Mesenchymal stem cell (in vitro differentiated cells and primary cell): ENCODE measurements at regions not wholly inside any gene's neighbourhood (a gene's known extent, or its start where the extent isn't known, plus 50 kb on each side); places are given as distances from the start of the nearest gene placed in this dataset.

ENCODE experiments used
- DNase-seq: peaks from one replicate; pipeline ENCODE4 v3.0.0-alpha.2; 2013
- H2AFZ ChIP-seq: one replicate; pipeline ENCODE4 v1.6.1; 2013; ENCODE audit warnings: low read depth, mild to moderate bottlenecking, control low read depth, inconsistent platforms, low read length, moderate library complexity
- H2AK5ac ChIP-seq: 2 replicates; pipeline ENCODE4 v1.6.1; 2013; ENCODE audit warnings: low read length, moderate library complexity, mild to moderate bottlenecking, inconsistent platforms; ENCODE audit not compliant: severe bottlenecking
- H2BK120ac ChIP-seq: one replicate; pipeline ENCODE4 v1.6.1; 2013; ENCODE audit warnings: low read depth, mild to moderate bottlenecking, inconsistent platforms, low read length, moderate library complexity
- H2BK12ac ChIP-seq, 2 experiments: one replicate each; pipeline ENCODE4 v1.6.1; 2013; ENCODE audit warnings: inconsistent platforms in 2 of 2, low read length in 2 of 2, mild to moderate bottlenecking in 2 of 2, moderate library complexity in 2 of 2, control low read depth in 1 of 2
- H2BK15ac ChIP-seq: one replicate; pipeline ENCODE4 v1.6.1; 2013; ENCODE audit warnings: mild to moderate bottlenecking, low read depth, inconsistent platforms; ENCODE audit not compliant: poor library complexity, severe bottlenecking
- H2BK5ac ChIP-seq: 2 replicates; pipeline ENCODE4 v1.6.1; 2013; ENCODE audit warnings: low read depth, mild to moderate bottlenecking, low read length, control low read depth, inconsistent platforms; ENCODE audit not compliant: poor library complexity, severe bottlenecking
- H3K14ac ChIP-seq, 2 experiments: one replicate each; pipeline ENCODE4 v1.6.1; 2013; ENCODE audit warnings: inconsistent platforms in 2 of 2, low read length in 2 of 2, control low read depth in 1 of 2, mild to moderate bottlenecking in 1 of 2, moderate library complexity in 1 of 2
- H3K18ac ChIP-seq, 2 experiments: one replicate each; pipeline ENCODE4 v1.6.1; 2013; ENCODE audit warnings: inconsistent platforms in 2 of 2, low read length in 2 of 2, control low read depth in 1 of 2, low read depth in 1 of 2, mild to moderate bottlenecking in 1 of 2
- H3K23ac ChIP-seq, 2 experiments: one replicate each; pipeline ENCODE4 v1.6.1; 2013; ENCODE audit warnings: inconsistent platforms in 2 of 2, low read length in 2 of 2, mild to moderate bottlenecking in 2 of 2, moderate library complexity in 2 of 2, control low read depth in 1 of 2
- H3K27ac ChIP-seq: 2 replicates; pipeline ENCODE4 v1.5.1; 2013; ENCODE audit warnings: mild to moderate bottlenecking, moderate library complexity, low read length, control low read depth, inconsistent platforms; ENCODE audit not compliant: poor library complexity, severe bottlenecking
- H3K27me3 ChIP-seq, 2 experiments: 2 replicates each; pipeline versions ENCODE4 v1.6.1 to v1.7.0; 2013; ENCODE audit warnings: low read length in 2 of 2, mild to moderate bottlenecking in 2 of 2, moderate library complexity in 2 of 2, control low read depth in 1 of 2, inconsistent platforms in 1 of 2; ENCODE audit not compliant: control insufficient read depth in 1 of 2, insufficient read depth in 1 of 2
- H3K36me3 ChIP-seq, 2 experiments: 2 replicates each; pipeline versions ENCODE4 v1.6.1 to v1.7.0; 2013; ENCODE audit warnings: low read length in 2 of 2, control low read depth in 1 of 2, inconsistent platforms in 1 of 2, low read depth in 1 of 2, mild to moderate bottlenecking in 1 of 2; ENCODE audit not compliant: insufficient read depth in 2 of 2, control insufficient read depth in 1 of 2
- H3K4ac ChIP-seq, 2 experiments: one replicate each; pipeline ENCODE4 v1.6.1; 2013; ENCODE audit warnings: inconsistent platforms in 2 of 2, low read length in 2 of 2, mild to moderate bottlenecking in 2 of 2, moderate library complexity in 2 of 2, control low read depth in 1 of 2, low read depth in 1 of 2
- H3K4me1 ChIP-seq: 2 replicates; pipeline ENCODE4 v1.6.1; 2013; ENCODE audit warnings: low read depth, low read length, control low read depth; ENCODE audit not compliant: control insufficient read depth, insufficient read depth
- H3K4me2 ChIP-seq: 2 replicates; pipeline ENCODE4 v1.6.1; 2013; ENCODE audit warnings: low read length, mild to moderate bottlenecking, inconsistent platforms; ENCODE audit not compliant: poor library complexity, severe bottlenecking
- H3K4me3 ChIP-seq, 2 experiments: 2 replicates each; pipeline versions ENCODE4 v1.5.1 to v1.7.0; 2013; ENCODE audit warnings: low read length in 2 of 2, mild to moderate bottlenecking in 2 of 2, control low read depth in 1 of 2, low read depth in 1 of 2; ENCODE audit not compliant: insufficient read depth in 1 of 2
- H3K79me1 ChIP-seq: replicated peaks from 2 replicates; pipeline ENCODE4 v1.6.1; 2013; ENCODE audit warnings: mild to moderate bottlenecking, control low read depth, low read length, inconsistent platforms; ENCODE audit not compliant: poor library complexity, severe bottlenecking
- H3K9ac ChIP-seq: 2 replicates; pipeline ENCODE4 v1.7.0; 2013; ENCODE audit warnings: mild to moderate bottlenecking, low read length, moderate library complexity
- H3K9me3 ChIP-seq: 2 replicates; pipeline ENCODE4 v1.7.0; 2013; ENCODE audit warnings: mild to moderate bottlenecking, low read length; ENCODE audit not compliant: control insufficient read depth
- H4K8ac ChIP-seq: one replicate; pipeline ENCODE4 v1.6.1; 2013; ENCODE audit warnings: inconsistent platforms, mild to moderate bottlenecking, low read length, moderate library complexity
- H4K91ac ChIP-seq: one replicate; pipeline ENCODE4 v1.6.1; 2013; ENCODE audit warnings: mild to moderate bottlenecking, low read length, inconsistent platforms
- WGBS: methylation state at CpG from one replicate; pipeline ENCODE4 v1.1.7; 2013; ENCODE audit warnings: mixed read lengths; 5-methylcytosine and 5-hydroxymethylcytosine counted together

DNA sequence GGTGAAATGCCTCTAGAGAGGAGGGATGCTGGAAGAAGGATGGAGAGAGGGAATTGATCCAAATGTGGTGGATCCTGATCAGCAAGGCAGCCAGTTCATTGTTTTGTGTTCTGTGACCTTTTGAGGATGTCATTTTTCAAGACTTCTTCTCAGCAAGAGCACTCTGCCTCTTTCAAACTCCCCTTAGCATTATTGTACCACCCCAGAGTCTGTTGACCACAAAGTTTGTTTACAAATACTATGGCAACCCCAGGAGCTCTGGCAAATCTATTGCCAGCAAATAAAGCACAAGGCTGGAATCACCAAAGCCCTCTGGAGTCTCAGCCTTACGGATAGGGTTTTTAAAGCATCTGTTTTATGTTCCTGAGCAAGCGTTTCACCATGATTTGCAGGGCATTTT, 76.2 kb upstream of the SLC1A3 start:
- no peak overlapping the region for H2BK15ac ChIP-seq
- no peak overlapping the region for H3K27ac ChIP-seq
- H3K18ac ChIP-seq = no peak overlapping the region
- H3K79me1 ChIP-seq = no peaks in the 10 kb centered on the region
- H4K8ac ChIP-seq = no peak overlapping the region
- H3K4me1 ChIP-seq = no peaks in the 10 kb centered on the region
- H3K9me3 ChIP-seq = no peaks in the 10 kb centered on the region
- no peak overlapping the region for H2AFZ ChIP-seq
- no peak overlapping the region for H4K91ac ChIP-seq
- H3K4me3 ChIP-seq = no peak overlapping the region
- H2BK120ac ChIP-seq = no peak overlapping the region
- H3K36me3 ChIP-seq = no peaks in the 10 kb centered on the region
- no peak overlapping the region for H2BK12ac ChIP-seq
- no peak overlapping the region for H3K23ac ChIP-seq
- no peak for DNase-seq
- H2BK5ac ChIP-seq = no peak overlapping the region
- H3K4ac ChIP-seq = no peak overlapping the region
- no peak overlapping the region for H3K4me2 ChIP-seq
- H3K27me3 ChIP-seq = peaks cover 0 to 13% of the 10 kb centered on the region in 2 experiments
- H2AK5ac ChIP-seq = no peak overlapping the region
- 24% methylated on average over 2 of the region's 2 CpGs for WGBS
- no peak overlapping the region for H3K9ac ChIP-seq
- H3K14ac ChIP-seq = no peak overlapping the region

DNA sequence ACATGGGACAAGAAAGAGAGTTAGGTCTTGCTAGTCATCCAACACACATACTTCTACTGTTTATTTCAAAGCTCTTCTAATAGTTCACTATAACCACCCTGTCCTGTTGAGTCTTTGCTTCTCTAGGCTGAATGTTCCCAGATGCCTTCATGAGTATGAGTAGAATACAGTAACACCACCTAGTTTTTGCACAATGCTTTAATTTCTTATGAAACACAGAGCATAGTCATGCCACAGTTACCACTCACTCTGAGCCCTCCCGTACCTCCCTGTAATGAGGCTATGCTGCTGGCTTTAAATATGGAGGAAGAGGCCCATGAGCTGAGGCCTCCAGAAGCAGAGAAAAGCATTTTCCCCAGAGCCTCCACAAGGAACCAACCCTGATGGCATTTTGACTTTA, 75.0 kb upstream of the SLC1A3 start:
- H3K27ac ChIP-seq = no peak overlapping the region
- H3K9me3 ChIP-seq = no peaks in the 10 kb centered on the region
- peaks cover 6 to 13% of the 10 kb centered on the region in 2 experiments for H3K27me3 ChIP-seq
- H2BK5ac ChIP-seq = no peak overlapping the region
- no peak overlapping the region for H3K18ac ChIP-seq
- WGBS = 77% methylated on average over 1 of the region's 1 CpG
- H3K23ac ChIP-seq = no peak overlapping the region
- H4K8ac ChIP-seq = no peak overlapping the region
- no peak overlapping the region for H2AFZ ChIP-seq
- no peak overlapping the region for H2AK5ac ChIP-seq
- no peak overlapping the region for H2BK120ac ChIP-seq
- no peak overlapping the region for H2BK12ac ChIP-seq
- H3K4ac ChIP-seq = no peak overlapping the region
- H3K36me3 ChIP-seq = no peaks in the 10 kb centered on the region
- DNase-seq = no peak
- H3K4me2 ChIP-seq = no peak overlapping the region
- no peaks in the 10 kb centered on the region for H3K79me1 ChIP-seq
- H2BK15ac ChIP-seq = no peak overlapping the region
- H3K9ac ChIP-seq = no peak overlapping the region
- H4K91ac ChIP-seq = no peak overlapping the region
- no peak overlapping the region for H3K4me3 ChIP-seq
- H3K4me1 ChIP-seq = no peaks in the 10 kb centered on the region
- no peak overlapping the region for H3K14ac ChIP-seq

DNA sequence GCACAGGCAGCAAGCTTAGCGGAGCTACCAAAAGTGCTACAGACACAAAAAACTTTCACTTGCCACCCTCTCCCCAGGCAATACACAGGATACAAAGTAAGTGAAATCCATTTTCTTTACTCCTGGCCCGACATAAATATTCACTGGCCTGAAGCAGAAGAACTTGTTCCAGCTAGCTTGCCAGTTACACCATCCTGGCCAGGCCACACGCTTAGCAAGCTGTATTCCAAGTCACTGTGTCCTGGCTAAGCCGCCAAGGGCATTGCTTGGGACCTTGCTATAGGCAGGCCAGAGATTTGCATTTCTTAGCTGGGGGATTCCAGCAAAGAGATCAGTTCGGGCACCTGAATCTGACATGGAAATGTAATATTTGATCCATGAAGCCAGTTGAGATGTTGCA, 71.0 kb upstream of the SLC1A3 start:
- Histone ChIP-seq H3K9me3 (no peaks in the 10 kb centered on the region), H3K4me3 (no peak overlapping the region), H4K91ac (no peak overlapping the region), H2BK15ac (no peak overlapping the region), H3K9ac (no peak overlapping the region), H2BK5ac (no peak overlapping the region), H2BK12ac (no peak overlapping the region), H3K4me1 (no peaks in the 10 kb centered on the region), H4K8ac (no peak overlapping the region), H2AK5ac (no peak overlapping the region), H3K4ac (no peak overlapping the region), H3K14ac (no peak overlapping the region), H3K4me2 (no peak overlapping the region), H3K18ac (no peak overlapping the region), H3K27me3 (peaks cover 6 to 10% of the 10 kb centered on the region in 2 experiments), H3K36me3 (no peaks in the 10 kb centered on the region), H2AFZ (no peak overlapping the region), H3K23ac (no peak overlapping the region), H2BK120ac (no peak overlapping the region), H3K79me1 (no peaks in the 10 kb centered on the region), H3K27ac (no peak overlapping the region)
- no peak for DNase-seq
- 93% methylated on average over 5 of the region's 5 CpGs for WGBS

DNA sequence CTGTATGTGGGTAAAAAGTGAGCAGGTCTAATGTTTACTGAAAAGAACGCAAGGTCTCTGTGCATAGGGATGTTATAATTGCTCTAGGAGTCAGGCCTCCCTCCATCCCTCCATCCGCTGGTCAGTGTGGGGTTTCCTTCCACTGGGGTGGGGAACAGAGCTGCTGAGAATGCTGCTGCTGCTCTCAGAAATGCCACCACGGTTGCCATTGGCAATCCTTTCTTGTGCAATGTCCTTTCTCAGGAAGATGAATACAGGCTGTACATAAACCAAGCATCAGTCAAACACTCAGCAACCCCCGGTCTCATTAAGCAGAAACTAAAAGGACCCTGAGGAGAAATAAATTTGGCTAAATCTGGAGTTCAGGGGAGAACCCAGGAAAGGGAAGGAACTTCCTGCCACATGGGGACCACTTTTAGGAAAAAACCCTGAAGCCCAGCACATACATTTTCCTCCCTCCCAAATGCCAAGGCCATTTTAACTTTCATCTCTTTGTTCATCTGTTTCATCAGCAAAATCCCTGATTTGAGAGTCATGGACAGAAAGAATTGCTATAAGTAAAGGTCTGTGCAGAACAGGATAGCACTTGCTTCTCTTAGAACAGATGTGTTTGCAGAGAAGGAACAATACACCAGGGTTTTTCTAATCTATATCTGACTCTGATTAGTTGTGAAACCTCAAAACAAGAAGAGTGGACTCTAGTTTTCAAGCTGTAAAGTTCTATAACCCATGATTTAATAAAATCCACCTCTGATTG, 70.4 kb upstream of the SLC1A3 start:
- no peak overlapping the region for H2BK12ac ChIP-seq
- H3K27me3 ChIP-seq = peaks cover 6 to 10% of the 10 kb centered on the region in 2 experiments
- no peak overlapping the region for H4K91ac ChIP-seq

More for the DNA sequence above, 70.4 kb upstream of the SLC1A3 start:
- no peak overlapping the region for H3K9ac ChIP-seq
- H3K18ac ChIP-seq = no peak overlapping the region
- no peaks in the 10 kb centered on the region for H3K36me3 ChIP-seq
- no peak overlapping the region for H2AK5ac ChIP-seq
- no peak overlapping the region for H3K27ac ChIP-seq
- no peak overlapping the region for H3K4me2 ChIP-seq
- no peaks in the 10 kb centered on the region for H3K4me1 ChIP-seq
- no peak overlapping the region for H2BK15ac ChIP-seq
- no peak overlapping the region for H3K4ac ChIP-seq
- DNase-seq = no peak
- no peak overlapping the region for H3K14ac ChIP-seq
- no peak overlapping the region for H3K4me3 ChIP-seq
- no peaks in the 10 kb centered on the region for H3K79me1 ChIP-seq
- H2BK120ac ChIP-seq = no peak overlapping the region
- WGBS = 73% methylated on average over 4 of the region's 4 CpGs
- no peaks in the 10 kb centered on the region for H3K9me3 ChIP-seq
- H2BK5ac ChIP-seq = no peak overlapping the region
- H3K23ac ChIP-seq = no peak overlapping the region
- H4K8ac ChIP-seq = no peak overlapping the region
- H2AFZ ChIP-seq = no peak overlapping the region
